SHP77 (cell line): ENCODE measurements at regions not wholly inside any gene's neighbourhood (a gene's known extent, or its start where the extent isn't known, plus 50 kb on each side); places are given as distances from the start of the nearest gene placed in this dataset.
"Not testable (repeated sequence)": the region's sequence is repeated elsewhere in the genome, so short reads cannot be mapped to it uniquely, and the experiment has no call there.

ENCODE experiments used
- DNase-seq, 2 experiments: peaks; one replicate each; lab custom pipeline; 2025; lab: John Stamatoyannopoulos, UW

- no peak for DNase-seq
Observed at GRCh38 chr6:100322886-100323285, 141.8 kb downstream of the SIM1 start.

- no peak for DNase-seq
Observed at GRCh38 chr6:100320686-100321085, 144.0 kb downstream of the SIM1 start.

GRCh38 chr6:100317031-100317430 lies 147.7 kb downstream of the SIM1 start:
- no peak for DNase-seq

GRCh38 chr6:100314186-100314585 lies 150.5 kb downstream of the SIM1 start:
- DNase-seq = no peak

GRCh38 chr6:100311707-100312251 lies 152.9 kb downstream of the SIM1 start:
- DNase-seq = no peak

- no peak for DNase-seq
Observed at GRCh38 chr6:100309174-100309573, 155.5 kb downstream of the SIM1 start.

- DNase-seq = no peak
Observed at GRCh38 chr6:100307561-100307960, 157.2 kb downstream of the SIM1 start.

GRCh38 chr6:100305209-100305869 lies 159.4 kb downstream of the SIM1 start:
- DNase-seq = no peak

- no peak for DNase-seq
Observed at GRCh38 chr6:100304575-100304974, 160.1 kb downstream of the SIM1 start.

GRCh38 chr6:100301731-100302130 lies 163.0 kb downstream of the SIM1 start:
- DNase-seq = no peak

- DNase-seq = no peak
Observed at GRCh38 chr6:100300221-100300736, 164.4 kb downstream of the SIM1 start.

GRCh38 chr6:100296810-100297544 lies 167.7 kb downstream of the SIM1 start:
- peak in 1 of 2 experiments; percentile 36 for DNase-seq

- DNase-seq = not testable (repeated sequence)
Observed at GRCh38 chr6:100295172-100295571, 169.5 kb downstream of the SIM1 start.

- DNase-seq = peak in 1 of 2 experiments; percentile 30
Observed at GRCh38 chr6:100289285-100289684, 175.4 kb downstream of the SIM1 start.

- DNase-seq = no peak
Observed at GRCh38 chr6:100288311-100288710, 176.4 kb downstream of the SIM1 start.

- no peak for DNase-seq
Observed at GRCh38 chr6:100283285-100283684, 181.4 kb downstream of the SIM1 start.

- DNase-seq = no peak
Observed at GRCh38 chr6:100281471-100281901, 183.2 kb downstream of the SIM1 start.

GRCh38 chr6:100276311-100277057 lies 188.2 kb downstream of the SIM1 start:
- no peak for DNase-seq

GRCh38 chr6:100274147-100274546 lies 190.6 kb downstream of the SIM1 start:
- DNase-seq = no peak

GRCh38 chr6:100271625-100272024 lies 193.1 kb downstream of the SIM1 start:
- no peak for DNase-seq

- no peak for DNase-seq
Observed at GRCh38 chr6:100271202-100271601, 193.5 kb downstream of the SIM1 start.

- DNase-seq = no peak
Observed at GRCh38 chr6:100269189-100269588, 195.5 kb downstream of the SIM1 start.
